Stimulated activated CD4-positive, alpha-beta T cell treated with anti-CD3 and anti-CD28 coated beads, TNF-alpha, amount 100 ng/mL, for 4 hours (primary cell): ENCODE measurements at regions not wholly inside any gene's neighbourhood (a gene's known extent, or its start where the extent isn't known, plus 50 kb on each side); places are given as distances from the start of the nearest gene placed in this dataset.

ENCODE experiments used
- DNase-seq, 3 experiments: peaks; one replicate each; pipeline ENCODE4 v3.0.0-alpha.2; 2020; ENCODE audit warnings: low read depth in 3 of 3

DNA sequence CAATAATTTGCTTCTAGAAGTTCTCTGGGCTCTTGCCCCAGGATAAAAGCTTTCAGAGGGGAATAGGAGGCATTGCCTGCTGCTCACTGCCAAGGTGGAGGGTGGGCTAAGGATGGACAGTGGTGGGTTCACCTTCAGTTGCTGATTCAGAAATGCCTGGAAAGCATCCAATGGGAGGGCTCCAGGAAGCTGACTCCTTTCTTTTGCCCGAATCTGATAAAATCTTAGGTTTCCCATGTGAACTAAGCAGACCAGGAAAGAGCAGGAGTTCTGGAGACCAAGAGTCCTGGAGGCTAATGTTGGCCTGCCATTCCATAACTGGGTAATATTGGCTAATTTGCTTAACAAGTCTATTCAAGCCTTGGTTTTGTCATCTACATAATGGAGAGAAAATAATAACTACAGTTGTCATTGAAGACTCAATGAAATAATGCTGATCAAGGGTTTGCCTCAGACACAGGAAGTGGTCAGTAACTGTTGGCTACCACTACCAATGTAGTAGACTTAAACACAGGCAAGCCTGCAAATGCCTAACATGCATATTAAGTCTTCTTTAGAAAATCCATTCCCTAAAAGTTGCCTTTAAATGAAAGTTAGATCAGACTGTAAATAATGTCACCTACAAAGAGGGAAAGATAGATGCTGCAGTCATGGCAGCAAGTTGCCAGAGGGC, 528.4 kb upstream of the NBEA start:
- DNase-seq, result no peak

DNA sequence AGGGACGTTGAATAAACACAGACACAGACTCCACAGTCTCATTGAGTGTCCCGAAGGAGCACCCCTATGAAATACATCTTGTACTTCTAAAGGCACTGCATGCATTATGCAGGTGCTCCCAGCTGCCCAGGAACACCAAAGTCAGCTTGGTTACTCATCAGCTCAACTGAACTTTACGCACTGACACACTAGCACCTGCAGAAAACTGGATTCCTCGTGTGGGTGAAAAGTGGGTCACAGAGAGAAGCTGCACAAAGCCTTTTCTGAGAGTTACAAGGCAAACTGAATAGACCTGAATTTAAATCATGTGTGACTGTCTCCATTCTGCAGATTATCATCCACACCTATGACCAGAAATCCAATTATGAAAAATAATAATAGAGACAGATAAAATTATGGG, 527.5 kb upstream of the NBEA start:
- DNase-seq, result no peak

DNA sequence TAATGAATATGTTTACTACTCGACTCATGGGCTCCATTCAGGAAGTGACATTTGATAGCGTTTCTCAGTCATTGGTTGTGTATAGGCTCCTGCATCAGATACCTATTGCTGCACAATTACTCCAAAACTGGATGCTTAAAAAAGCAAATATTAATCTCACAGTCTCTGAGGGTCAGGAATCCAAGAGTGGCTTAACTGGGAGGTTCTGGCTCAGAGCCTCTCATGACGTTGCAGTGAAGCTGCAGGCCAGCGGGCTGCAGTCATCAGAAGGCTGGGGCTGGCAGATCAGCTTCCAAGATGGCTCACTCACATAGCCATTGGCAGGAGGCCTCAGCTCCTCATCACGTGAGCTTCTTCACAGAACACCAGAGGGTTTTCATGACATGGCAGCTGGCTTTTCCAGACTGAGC, 525.1 kb upstream of the NBEA start:
- DNase-seq, result no peak

DNA sequence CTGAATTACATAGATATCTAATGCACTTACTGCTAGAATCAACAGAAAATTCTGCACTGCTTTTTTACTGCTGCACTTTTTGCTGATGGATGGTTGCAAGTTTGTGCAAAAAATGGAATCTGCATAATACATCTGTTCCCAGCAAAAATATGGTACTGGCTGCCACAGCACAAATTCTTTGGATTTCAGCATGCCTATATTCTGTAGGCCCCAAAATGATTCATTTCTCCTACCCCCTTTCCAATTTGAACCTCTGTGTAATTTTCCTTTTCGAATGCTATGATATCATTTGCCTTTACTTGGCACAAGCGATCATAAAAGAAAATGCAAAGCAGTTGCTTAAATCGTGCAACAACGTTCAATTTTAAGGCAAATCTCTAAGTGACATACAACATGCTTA, 524.2 kb upstream of the NBEA start:
- no peak for DNase-seq

DNA sequence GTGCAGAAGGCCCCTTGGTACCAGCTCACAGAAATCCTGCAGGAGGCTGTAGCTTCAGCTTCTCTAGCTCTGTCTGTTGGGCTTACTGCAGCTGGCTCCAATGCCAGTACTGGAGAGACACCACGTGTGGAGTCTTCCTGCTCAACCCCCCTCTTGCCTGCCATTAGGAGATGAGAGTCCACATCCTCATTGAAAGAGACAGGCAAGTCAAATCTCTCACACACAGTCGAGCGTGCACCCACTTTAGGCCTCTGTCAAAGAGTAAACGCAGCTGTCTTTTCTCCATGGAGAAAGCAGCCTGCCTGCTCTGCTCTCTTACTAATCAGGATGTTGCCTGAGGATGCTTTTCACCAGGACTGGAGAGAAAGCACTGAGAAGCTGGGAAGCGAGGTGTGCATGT, 523.0 kb upstream of the NBEA start:
- DNase-seq, result no peak

DNA sequence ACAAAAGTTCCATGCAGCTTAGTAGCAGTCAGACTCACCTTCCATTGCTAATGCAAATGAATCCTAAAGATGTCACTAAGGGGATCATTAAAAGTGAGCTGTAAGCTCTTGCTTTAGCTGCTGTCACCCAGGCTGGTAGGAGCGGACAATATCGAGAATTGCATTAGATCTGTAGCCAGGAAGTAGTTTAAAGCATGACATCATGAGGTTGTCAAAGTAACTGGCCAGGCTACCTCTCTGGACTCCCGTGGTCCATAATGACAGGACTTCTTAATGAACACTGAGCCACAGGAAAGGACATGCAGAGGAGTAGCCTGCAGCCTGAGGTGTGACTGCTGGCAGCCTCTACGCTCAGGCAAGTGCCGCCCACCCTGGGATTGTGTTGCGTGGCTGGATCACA, 522.3 kb upstream of the NBEA start:
- no peak for DNase-seq

DNA sequence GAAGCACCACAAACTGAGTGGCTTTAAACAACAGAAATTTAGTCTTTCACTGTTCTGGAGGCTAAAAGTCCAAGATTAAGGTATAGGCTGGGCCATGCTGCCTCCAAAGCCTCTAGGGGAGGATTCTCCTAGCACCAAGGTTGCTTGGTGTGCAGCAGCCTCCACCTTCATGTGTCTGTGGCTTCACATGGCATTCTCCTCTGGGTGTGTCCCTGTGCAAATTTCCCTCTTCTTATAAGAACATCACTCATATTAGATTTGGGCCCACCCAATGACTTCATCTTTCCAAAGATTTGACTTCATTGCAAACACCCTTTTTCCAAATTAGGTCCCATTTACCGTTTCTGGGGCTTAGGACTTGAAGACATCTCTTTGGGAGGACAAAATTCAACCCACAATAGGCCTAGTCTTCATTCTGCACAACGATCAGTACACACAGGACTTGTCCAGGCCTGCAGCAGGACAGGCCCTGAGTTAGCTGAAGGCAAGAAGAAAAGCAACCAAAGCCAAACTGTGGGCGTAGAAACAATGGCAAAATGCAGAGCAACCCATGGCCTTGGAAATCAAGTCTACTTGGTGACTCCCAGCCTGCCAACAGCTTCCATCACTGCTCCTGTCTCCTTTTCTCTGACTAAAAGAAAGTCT, 521.2 kb upstream of the NBEA start:
- no peak for DNase-seq

DNA sequence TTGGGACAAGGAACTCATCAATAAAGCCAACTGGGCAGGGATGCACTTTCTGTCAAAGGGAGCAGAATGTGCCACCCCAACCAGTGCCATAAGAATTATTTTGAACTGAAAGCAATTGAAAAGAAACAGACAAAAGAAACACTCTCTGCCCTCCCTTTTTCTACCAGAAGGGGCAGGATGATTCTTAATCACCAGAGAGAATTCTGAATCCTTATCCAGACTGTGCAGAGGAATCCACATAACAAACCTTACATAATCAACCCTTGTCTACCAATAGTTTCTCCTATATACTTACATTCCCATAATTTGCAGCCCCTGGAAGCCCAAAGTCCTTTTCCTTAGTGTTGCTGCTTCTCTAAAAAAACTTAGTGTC, 520.7 kb upstream of the NBEA start:
- no peak for DNase-seq

DNA sequence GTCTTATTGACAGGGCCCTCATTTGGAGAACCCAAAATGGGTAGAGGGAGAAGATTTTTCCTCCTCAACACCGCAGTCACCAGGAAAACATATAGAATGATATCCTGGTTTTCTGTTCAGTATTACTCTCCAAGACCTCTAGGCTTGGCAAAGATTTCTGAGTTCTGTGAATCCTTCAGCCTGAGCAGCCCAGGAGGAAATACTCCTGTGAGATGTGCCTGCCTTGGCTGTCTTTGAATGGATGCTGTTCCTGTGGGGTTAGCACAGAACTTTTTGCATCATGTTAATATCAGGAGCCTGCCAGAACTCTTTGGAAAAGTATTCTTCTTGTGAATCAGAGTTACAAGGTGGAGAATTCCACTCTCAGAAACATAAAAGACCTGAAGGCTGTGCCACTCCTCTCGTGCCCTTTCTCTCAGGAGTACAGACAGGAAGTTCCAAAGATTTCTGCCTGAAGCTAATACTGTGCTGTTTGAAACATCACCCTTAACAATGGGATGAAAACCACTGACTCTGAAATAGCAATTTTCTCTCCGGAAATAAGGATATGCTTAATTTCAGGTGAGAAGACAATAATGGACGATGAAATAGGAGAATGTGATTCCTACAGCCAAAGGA, 520.1 kb upstream of the NBEA start:
- DNase-seq, result no peak

DNA sequence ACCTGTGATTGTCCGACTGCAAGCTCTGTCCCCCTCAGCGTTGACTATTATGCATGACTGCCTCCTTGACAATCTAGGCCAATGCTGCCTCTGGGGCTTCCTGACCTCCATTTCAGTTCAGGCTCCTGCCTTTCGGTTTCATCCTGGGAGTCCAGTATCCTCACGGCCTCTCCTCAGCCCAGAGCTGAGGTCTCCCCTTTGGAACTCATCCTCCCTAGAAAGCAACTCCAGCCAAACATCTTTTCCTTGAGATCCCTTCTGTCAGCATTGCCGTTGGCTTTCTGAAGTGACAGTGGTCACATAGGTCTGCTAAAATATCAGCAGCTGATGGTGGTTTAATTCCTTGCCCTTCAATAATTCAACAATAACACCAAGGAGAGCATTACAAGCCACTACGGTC, 519.1 kb upstream of the NBEA start:
- DNase-seq, result no peak

DNA sequence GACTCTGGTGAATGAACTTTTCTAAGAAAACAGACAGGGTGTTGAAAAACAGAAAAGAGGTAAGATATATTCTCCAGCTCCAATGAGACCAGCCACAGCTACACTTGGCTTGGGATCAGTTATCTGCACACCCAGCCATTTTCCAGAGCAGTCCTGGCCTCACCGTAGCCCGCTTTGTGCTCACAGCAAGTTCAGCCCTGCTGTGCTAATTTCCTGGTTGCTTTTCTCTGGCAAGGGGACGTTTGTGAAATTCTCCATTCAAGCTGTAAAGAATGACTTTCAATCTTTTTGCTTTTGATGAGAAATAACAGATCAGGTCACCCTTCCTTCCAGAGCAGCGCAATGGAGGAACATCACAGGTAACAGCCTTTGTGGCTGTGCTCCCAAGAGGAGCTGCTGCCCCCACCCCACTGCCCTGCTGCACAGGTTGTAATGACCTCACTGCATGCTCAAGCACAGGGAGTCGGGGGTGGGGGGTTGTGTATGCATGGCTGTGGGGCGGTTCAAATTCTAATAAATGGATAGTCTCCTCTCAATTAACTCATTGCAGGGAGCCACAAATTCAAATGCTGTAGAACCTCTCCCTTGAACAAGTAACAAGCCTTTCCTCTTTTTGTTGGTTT, 516.6 kb upstream of the NBEA start:
- DNase-seq, result no peak

DNA sequence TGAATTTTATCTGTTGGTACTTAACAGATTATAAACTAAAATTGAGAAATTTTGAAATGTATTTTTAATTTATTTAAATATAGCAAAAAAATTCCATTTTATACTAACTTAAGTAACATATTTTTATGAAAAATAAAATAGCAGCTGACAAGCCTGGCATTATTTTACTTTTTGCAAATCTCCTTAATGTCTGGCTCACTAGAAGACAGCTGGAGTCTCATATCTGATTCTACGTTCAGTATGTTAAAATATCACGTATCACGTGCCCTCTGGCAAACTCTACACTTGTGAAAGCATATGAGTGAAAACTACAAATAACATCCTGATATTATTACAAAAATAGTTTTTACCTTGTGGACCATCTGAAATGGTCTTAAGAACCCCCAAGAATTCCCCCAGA, 513.2 kb upstream of the NBEA start:
- no peak for DNase-seq

DNA sequence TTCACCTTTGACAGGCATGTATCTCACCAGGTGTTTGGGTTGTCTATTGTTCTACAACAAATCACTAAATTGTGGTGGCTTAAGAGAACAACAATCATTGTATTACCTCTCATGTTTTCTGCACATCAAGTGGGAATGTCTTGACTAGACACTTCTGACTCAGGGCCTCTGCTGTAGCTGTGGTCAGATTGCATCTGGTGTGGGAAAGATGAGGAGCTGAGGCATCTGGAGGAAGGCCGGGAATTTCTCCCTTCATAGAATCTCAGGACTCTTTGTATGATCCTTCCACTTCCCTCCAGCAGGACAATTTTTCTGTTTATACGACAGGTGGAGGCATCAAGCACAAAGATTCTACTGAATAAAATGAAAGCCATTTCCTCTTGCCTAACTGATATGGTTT, 511.8 kb upstream of the NBEA start:
- no peak for DNase-seq

DNA sequence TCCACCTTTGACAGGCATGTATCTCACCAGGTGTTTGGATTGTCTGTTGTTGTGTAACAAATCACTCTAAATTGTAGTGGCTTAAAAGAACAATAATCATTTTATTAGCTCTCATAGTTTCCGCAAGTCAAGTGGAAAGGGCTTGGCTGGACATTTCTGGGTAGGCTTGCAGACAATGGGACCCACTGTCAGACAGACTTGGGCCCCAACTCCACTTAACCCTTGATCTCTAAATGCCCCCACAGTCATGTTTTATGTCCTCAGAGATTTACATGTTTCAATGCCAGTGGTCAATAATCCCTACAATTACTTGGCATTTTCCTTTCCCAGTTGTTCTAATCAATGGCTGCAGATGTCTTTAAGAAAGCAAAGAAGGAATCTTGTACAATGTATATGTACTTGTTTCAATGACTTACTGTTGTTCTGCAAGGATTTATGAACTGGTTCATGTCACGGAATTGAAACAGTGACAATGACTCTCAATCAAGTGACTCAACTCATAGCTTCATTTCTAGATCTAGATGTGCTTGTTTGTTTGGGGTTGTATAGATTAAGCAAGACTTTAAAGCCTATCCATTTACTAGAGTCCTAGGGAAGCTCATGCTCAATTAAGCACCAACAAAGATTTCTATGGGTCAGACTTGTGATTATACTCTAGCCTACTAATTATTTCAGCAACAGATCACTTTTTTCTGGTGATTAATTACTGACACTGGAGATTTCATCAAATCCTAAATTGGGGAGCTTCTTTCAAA, 510.1 kb upstream of the NBEA start:
- no peak for DNase-seq

DNA sequence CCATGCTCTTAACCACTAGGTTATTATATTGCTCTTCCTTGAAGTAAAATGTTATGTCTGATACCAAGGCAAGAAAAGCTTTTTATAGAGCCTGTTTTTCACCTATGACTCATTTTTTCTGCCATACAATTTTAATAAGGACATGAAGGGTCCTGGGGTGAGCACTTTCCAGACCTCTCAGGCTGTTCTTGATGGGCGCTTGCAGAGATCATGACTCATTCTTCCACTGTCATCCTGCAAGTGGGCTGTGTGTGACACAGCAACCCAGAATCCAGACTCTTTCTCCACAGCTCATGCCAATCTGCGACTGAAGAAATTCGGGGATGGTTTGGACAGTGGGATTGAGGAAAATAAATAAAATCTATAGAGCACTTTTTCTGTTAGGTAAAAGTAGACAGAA, 506.7 kb upstream of the NBEA start:
- DNase-seq, result no peak

DNA sequence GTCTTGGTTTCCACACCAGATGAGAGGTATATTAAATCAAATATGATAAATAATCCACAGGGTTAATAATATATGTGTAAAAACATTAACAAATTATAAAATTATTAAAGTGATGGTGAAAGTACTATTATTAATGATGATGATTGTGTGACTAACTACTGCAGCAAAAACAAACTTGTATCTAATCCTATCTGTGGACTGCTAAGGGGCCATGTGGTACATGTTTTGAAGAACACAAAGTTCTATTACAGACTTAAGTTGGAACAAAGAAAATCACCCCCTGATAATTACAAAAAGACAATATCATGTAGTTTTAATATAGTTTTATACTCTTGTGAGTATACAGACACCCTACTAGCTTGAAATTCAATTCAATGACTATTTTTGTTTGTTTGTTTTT, 504.2 kb upstream of the NBEA start:
- no peak for DNase-seq

DNA sequence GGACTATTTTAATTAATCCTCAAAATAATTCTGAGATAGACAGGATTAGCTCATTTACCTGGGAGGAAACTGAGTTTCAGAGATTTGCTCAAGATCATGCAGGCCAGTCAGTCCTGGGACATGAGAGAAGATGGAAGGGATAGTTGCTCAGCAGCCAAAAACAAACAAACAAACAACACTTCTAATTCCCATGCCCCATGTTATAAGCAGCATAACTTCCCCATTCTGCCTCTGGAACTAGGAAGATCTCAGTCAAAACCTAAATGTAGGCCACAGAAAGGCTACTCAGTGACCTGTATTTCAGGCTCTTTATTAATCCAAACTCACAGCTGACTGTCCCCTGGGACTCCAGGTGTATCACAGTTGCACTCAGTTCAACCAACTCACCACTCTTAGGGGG, 489.2 kb upstream of the NBEA start:
- DNase-seq, result no peak

DNA sequence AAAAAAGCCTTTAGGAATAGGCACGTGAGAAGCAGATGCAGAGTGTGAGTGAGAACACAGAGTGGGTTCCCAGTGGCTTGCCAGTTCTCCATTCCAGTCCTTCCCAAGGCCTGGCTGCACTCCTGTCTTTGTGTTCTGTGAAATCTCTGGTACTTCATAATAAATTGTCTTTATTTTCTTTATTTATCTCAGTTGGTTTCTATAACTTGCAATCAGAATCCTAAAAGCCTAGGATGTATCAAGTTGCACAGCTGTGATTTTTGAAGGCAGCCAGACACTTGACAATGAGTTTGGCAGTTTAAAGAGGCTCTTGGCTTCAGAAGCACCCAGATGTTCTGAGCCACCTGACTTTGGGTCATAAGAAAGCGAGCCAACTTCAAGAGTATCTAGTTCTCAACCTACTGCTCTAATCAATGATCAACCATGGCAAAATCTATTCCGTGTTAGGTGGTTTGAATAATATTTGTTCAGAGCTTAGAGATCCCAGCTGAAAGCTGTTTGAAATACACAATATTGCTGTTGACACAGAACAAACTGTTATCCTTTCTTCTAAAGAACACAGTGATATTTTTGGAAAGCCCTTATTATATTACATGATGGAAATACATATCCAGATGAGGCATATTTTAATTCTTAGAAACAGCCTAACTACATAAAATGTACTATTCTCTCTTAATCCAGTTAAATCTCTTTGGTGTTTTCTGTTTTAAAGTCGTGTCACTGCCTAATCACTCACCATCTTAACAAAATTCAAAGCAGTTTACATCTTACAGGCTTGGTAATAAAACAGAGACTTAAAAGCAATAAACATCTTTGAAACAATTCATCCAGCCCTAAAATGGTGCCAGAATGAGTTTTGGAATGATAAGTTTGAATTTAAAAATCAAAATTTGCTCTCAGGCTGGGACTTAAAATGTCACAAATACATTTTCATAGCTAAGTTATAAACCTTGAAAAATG, 483.0 kb upstream of the NBEA start:
- no peak for DNase-seq

DNA sequence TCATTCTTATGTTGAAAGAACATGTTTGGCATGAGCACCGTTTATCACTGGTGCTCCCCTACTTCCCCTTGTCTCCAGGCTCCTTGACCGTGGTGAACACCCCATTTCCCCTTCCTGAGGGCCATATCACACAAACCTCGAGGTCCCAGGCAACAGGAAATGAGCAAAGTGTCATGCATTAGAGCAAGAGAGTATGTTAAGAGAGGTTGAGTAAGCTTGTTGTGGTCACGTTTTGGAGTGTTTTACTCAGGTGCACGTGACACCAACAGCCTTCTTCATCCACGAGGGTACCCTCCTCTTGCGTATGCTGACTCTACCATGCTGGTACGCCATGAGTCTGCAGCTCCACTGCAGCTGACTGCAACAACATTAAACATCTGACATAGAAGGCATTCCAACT, 482.2 kb upstream of the NBEA start:
- no peak for DNase-seq

DNA sequence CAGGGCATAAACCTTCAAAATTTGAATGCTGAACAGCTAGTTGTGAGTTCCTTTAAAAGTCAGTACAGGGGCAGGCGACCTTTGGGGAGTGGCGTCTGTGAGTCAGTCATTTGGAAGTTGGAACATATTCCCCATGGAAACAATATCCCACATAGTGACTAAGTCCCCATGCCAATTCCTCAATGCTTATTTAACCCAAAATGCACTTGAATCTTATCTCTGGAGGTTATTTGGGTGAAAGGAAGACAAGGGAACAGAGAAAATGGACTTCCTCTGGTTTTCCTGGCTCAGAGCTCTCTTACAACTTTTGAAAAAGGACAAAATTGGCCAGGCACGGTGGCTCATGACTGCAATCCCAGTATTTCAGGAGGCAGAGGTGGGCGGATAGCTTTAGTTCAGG, 479.2 kb upstream of the NBEA start:
- DNase-seq, result no peak

DNA sequence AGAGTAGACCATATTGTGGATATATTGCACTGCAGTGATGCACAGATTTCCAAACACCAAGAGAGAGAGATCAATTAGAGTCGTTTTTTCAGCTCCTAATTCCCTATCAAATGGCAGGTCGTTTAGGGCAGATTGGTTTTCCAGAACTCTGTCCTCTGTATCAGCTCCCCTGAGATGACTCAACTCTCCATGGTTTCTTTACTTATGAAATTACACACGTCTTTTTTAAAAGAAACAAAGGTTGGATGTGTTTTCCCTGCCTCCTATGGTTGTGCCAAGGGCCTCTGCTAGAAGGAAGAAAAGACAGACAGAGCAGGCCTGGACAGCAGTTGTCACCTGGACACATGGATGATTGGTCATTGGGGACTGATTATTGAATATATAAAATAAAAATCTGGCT, 478.1 kb upstream of the NBEA start:
- no peak for DNase-seq
